GM12878 (cell line): ENCODE measurements at regions not wholly inside any gene's neighbourhood (a gene's known extent, or its start where the extent isn't known, plus 50 kb on each side); places are given as distances from the start of the nearest gene placed in this dataset.

Experiments
- EZH2 ChIP-seq: IDR thresholded peaks from 2 replicates; pipeline ENCODE4 v1.6.1; 2012; ENCODE audit warnings: low read depth, mild to moderate bottlenecking, control low read depth, inconsistent platforms, low read length, borderline replicate concordance; ENCODE audit not compliant: control insufficient read depth
- FOS ChIP-seq: IDR thresholded peaks from 3 replicates; pipeline ENCODE4 v1.6.1; 2011; ENCODE audit warnings: borderline replicate concordance; ENCODE audit not compliant: insufficient read length; ENCODE audit errors: extremely low read depth
- JUND ChIP-seq: IDR thresholded peaks from 2 replicates; pipeline ENCODE4 v1.6.1; 2012; ENCODE audit warnings: low read depth, mild to moderate bottlenecking, low read length, improper control_type of control experiment, moderate library complexity
- POLR2A ChIP-seq: IDR thresholded peaks from 2 replicates; pipeline ENCODE4 v1.6.1; 2011; ENCODE audit warnings: low read depth, mild to moderate bottlenecking, low read length
- TF ChIP-seq, protein P1 (sequence below), 3 experiments: IDR thresholded peaks in 2 of 3; conservative IDR thresholded peaks in 1 of 3; 2 replicates each; pipeline ENCODE4 v1.5.1; 2011; ENCODE audit warnings: low read depth in 3 of 3, low read length in 3 of 3, mild to moderate bottlenecking in 3 of 3, control low read depth in 2 of 3, moderate library complexity in 2 of 3, inconsistent platforms in 1 of 3, mixed read lengths in 1 of 3; ENCODE audit not compliant: control insufficient read depth in 2 of 3, insufficient read depth in 1 of 3; ENCODE audit errors: extremely low read depth in 1 of 3
- TF ChIP-seq, protein P2 (sequence below): fragments of 450-650 bp; IDR thresholded peaks from 2 replicates; pipeline ENCODE4 v1.6.1; 2017; ENCODE audit warnings: mild to moderate bottlenecking

DNA sequence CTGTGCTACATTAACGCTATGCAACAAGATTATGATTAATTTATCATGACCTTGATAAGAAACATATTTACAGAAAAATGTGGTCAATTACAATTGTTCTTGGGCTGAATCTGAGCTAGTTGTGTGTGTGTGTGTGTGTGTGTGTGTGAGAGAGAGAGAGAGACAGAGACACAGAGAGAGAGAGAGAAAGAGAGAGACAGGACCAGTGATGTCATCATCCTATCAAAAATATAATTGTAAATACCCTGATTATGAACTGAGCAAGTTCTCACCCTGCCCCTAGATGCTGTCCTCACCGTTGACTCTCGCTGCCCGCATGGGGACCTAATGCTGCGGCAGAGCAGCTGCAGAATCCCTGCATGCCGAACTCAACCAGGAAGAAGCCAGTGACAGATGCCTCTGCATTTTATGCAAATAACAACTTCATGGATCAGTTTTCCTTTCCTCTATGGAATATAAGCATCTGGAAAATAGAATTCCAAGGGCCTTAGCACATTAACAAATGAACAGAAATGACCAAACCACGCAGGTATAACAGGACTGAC, 512.5 kb downstream of the PLCL1 start:
- TF ChIP-seq, protein P1, sequence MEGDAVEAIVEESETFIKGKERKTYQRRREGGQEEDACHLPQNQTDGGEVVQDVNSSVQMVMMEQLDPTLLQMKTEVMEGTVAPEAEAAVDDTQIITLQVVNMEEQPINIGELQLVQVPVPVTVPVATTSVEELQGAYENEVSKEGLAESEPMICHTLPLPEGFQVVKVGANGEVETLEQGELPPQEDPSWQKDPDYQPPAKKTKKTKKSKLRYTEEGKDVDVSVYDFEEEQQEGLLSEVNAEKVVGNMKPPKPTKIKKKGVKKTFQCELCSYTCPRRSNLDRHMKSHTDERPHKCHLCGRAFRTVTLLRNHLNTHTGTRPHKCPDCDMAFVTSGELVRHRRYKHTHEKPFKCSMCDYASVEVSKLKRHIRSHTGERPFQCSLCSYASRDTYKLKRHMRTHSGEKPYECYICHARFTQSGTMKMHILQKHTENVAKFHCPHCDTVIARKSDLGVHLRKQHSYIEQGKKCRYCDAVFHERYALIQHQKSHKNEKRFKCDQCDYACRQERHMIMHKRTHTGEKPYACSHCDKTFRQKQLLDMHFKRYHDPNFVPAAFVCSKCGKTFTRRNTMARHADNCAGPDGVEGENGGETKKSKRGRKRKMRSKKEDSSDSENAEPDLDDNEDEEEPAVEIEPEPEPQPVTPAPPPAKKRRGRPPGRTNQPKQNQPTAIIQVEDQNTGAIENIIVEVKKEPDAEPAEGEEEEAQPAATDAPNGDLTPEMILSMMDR (IDR thresholded peaks at IDR 0.05 in 2 of 3, conservative IDR thresholded peaks at IDR 0.05 in 1 of 3; ENCODE audit: control insufficient read depth in 2 of 3, extremely low read depth in 1 of 3, insufficient read depth in 1 of 3, low read depth in 3 of 3, low read length in 3 of 3): no peak
- TF ChIP-seq EZH2 (no peak), JUND (no peak), FOS (no peak), POLR2A (no peak)
- TF ChIP-seq, protein P2, sequence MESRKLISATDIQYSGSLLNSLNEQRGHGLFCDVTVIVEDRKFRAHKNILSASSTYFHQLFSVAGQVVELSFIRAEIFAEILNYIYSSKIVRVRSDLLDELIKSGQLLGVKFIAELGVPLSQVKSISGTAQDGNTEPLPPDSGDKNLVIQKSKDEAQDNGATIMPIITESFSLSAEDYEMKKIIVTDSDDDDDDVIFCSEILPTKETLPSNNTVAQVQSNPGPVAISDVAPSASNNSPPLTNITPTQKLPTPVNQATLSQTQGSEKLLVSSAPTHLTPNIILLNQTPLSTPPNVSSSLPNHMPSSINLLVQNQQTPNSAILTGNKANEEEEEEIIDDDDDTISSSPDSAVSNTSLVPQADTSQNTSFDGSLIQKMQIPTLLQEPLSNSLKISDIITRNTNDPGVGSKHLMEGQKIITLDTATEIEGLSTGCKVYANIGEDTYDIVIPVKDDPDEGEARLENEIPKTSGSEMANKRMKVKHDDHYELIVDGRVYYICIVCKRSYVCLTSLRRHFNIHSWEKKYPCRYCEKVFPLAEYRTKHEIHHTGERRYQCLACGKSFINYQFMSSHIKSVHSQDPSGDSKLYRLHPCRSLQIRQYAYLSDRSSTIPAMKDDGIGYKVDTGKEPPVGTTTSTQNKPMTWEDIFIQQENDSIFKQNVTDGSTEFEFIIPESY: no peak
